GM12878 (cell line): ENCODE measurements at regions not wholly inside any gene's neighbourhood (a gene's known extent, or its start where the extent isn't known, plus 50 kb on each side); places are given as distances from the start of the nearest gene placed in this dataset.

Experiments used
- ATAC-seq: fragments of 200-7000 bp; cut with Tn5 transposase; 3 replicates; pipeline ENCODE4 v1.9.1; 2020; ENCODE audit warnings: mild to moderate bottlenecking, moderate library complexity
- BruUV-seq: library from RNA; stranded (reverse); fragments of 400-500 nt; replicated peaks from 2 replicates; lab custom pipeline; 2021; lab: Mats Ljungman, UMichigan
- CTCF ChIA-PET: fragments of 300-600 bp; sonication (Branson Sonifier 250); formaldehyde crosslinking; extraction: SDS; loops from one replicate; lab custom pipeline; 2021; ENCODE audit warnings: inconsistent platforms; lab: Yijun Ruan, JAX
- POLR2A ChIA-PET: fragments of 350-600 bp; formaldehyde crosslinking; extraction: SDS; loops from one replicate; lab custom pipeline; 2021; ENCODE audit warnings: inconsistent platforms; lab: Charles Lee
- RAD21 ChIA-PET: fragments of 300-600 bp; sonication (Branson Sonifier 250); formaldehyde crosslinking; loops from one replicate; lab custom pipeline; 2023; ENCODE audit warnings: antibody characterized with exemption; ENCODE audit not compliant: unreplicated experiment; lab: Charles Lee
- SMC1A ChIA-PET: fragments of 300-600 bp; sonication (Branson Sonifier 250); formaldehyde crosslinking; loops from one replicate; lab custom pipeline; 2023; ENCODE audit not compliant: unreplicated experiment, uncharacterized antibody; lab: Charles Lee
- DNase-seq: peaks from one replicate; pipeline ENCODE4 v3.0.0-alpha.2; 2011; ENCODE audit warnings: low read depth, low spot score
- FAIRE-seq: peaks from 3 replicates; lab custom pipeline; 2011; peaks lifted over from hg19 to GRCh38; lab: Jason Lieb, UNC
- H2AFZ ChIP-seq: 2 replicates; pipeline ENCODE4 v1.6.0; 2011; ENCODE audit warnings: low read depth, low read length, control low read depth; ENCODE audit not compliant: control insufficient read depth
- H3K27ac ChIP-seq: 2 replicates; pipeline ENCODE4 v1.5.1; 2011; ENCODE audit warnings: control low read depth; ENCODE audit not compliant: control insufficient read depth, insufficient read depth
- H3K27me3 ChIP-seq, 2 experiments: replicated peaks in 1 of 2; 2 replicates each; pipeline versions ENCODE4 v1.6.0 to v1.6.1; 2011; ENCODE audit warnings: low read length in 1 of 2; ENCODE audit not compliant: control insufficient read depth in 2 of 2, insufficient read depth in 2 of 2
- H3K36me3 ChIP-seq, 2 experiments: 2 replicates each; pipeline ENCODE4 v1.5.1; 2011; ENCODE audit warnings: low read length in 1 of 2; ENCODE audit not compliant: control insufficient read depth in 2 of 2, insufficient read depth in 2 of 2
- H3K4me1 ChIP-seq: 2 replicates; pipeline ENCODE4 v1.6.1; 2011; ENCODE audit warnings: mild to moderate bottlenecking, low read length, moderate library complexity, mixed read lengths; ENCODE audit not compliant: control insufficient read depth, insufficient read depth
- H3K4me2 ChIP-seq: 2 replicates; pipeline ENCODE4 v1.6.0; 2011; ENCODE audit warnings: control low read depth; ENCODE audit not compliant: control insufficient read depth, insufficient read depth
- H3K4me3 ChIP-seq: fragments of 200-600 bp; sonication (generic); 2 replicates; pipeline ENCODE4 v1.5.1; 2016
- H3K79me2 ChIP-seq: 2 replicates; pipeline ENCODE4 v1.6.0; 2011; ENCODE audit warnings: low read length; ENCODE audit not compliant: control insufficient read depth, insufficient read depth
- H3K9ac ChIP-seq: 2 replicates; pipeline ENCODE4 v1.8.0; 2011; ENCODE audit warnings: low read length, control low read depth, mixed read lengths; ENCODE audit not compliant: control insufficient read depth, insufficient read depth
- H3K9me3 ChIP-seq: replicated peaks from 3 replicates; pipeline ENCODE4 v1.5.1; 2011; ENCODE audit warnings: mild to moderate bottlenecking, low read length; ENCODE audit not compliant: control insufficient read depth, insufficient read depth
- H4K20me1 ChIP-seq: 2 replicates; pipeline ENCODE4 v1.6.0; 2011; ENCODE audit not compliant: control insufficient read depth, insufficient read depth
- EED ChIP-seq: sonication (generic); IDR thresholded peaks from 2 replicates; pipeline ENCODE4 v1.6.1; 2016; ENCODE audit warnings: antibody characterized with exemption, low read depth
- LARP7 ChIP-seq: fragments of 450-650 bp; IDR thresholded peaks from 2 replicates; pipeline ENCODE4 v1.6.1; 2017; ENCODE audit warnings: mild to moderate bottlenecking
- MTA2 ChIP-seq: fragments of 450-650 bp; IDR thresholded peaks from 2 replicates; pipeline ENCODE4 v1.6.1; 2016; ENCODE audit warnings: low read depth, mild to moderate bottlenecking, moderate library complexity
- SMAD1 ChIP-seq: fragments of 450-650 bp; IDR thresholded peaks from 2 replicates; pipeline ENCODE4 v1.6.1; 2018; ENCODE audit warnings: mild to moderate bottlenecking, low read depth; ENCODE audit not compliant: partially characterized antibody
- SMARCA5 ChIP-seq: fragments of 450-650 bp; IDR thresholded peaks from 2 replicates; pipeline ENCODE4 v1.6.1; 2017; ENCODE audit warnings: mild to moderate bottlenecking
- ZNF384 ChIP-seq: IDR thresholded peaks from 2 replicates; pipeline ENCODE4 v1.6.1; 2012; ENCODE audit warnings: low read depth, mild to moderate bottlenecking, low read length, improper control_type of control experiment, borderline replicate concordance
- WGBS: methylation state at CpG from one replicate; pipeline ENCODE4 v1.1.6; 2016; ENCODE audit warnings: low lambda C conversion rate; ENCODE audit not compliant: insufficient replicate concordance, insufficient coverage; ENCODE audit errors: missing lambda C conversion rate; 5-methylcytosine and 5-hydroxymethylcytosine counted together
- in situ Hi-C: fragments of 300-500 bp; cut with MboI; formaldehyde crosslinking; loops from 9 replicates; pipeline ENCODE4 v1.14.3; 2018; ENCODE audit warnings: mixed read lengths
- intact Hi-C: fragments of 100-400 bp; cut with micrococcal nuclease; formaldehyde crosslinking; loops from one replicate; pipeline ENCODE4 v1.14.2; 2022; ENCODE audit not compliant: unreplicated experiment
- TF ChIP-seq, protein P1 (sequence below): IDR thresholded peaks from 2 replicates; pipeline ENCODE4 v1.6.1; 2011; ENCODE audit warnings: borderline replicate concordance, low read depth, mild to moderate bottlenecking, moderate library complexity, low read length; ENCODE audit not compliant: insufficient read depth, poor library complexity, severe bottlenecking
- TF ChIP-seq, protein P2 (sequence below): IDR thresholded peaks from 2 replicates; pipeline ENCODE4 v1.6.1; 2012; ENCODE audit warnings: low read depth, low read length, improper control_type of control experiment
- TF ChIP-seq, protein P3 (sequence below): fragments of 450-650 bp; IDR thresholded peaks from 2 replicates; pipeline ENCODE4 v1.6.1; 2017; ENCODE audit warnings: mild to moderate bottlenecking

DNA sequence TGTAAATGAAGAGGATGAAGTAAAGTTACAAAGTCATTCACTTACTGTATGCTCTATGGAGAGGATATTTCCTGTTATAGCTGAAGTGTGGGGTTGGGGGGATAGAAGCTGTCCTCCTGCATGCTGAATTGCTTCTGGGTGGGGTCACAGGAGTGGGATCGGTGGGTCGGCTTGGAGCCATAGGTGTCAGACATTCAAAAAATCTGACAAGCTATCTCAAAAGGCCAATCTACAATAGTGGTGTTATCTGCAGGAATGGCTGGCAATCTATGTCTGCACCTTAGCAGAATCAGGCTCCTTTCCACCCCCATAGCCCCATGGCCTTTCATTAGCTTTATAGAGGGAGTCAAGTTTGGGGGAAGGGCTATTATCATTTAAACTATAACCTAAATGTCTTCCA is 104.9 kb downstream of the ABCC12 start:
- FAIRE-seq (no peak), ATAC-seq (no peak), DNase-seq (no peak)
- in situ Hi-C loops (no loop called here), intact Hi-C loops (loop anchor here (10.0 kb wide), 2 partner anchors 1016 to 1106 kb away; no protein-coding TSS in a partner anchor)
- TF ChIP-seq, protein P1, sequence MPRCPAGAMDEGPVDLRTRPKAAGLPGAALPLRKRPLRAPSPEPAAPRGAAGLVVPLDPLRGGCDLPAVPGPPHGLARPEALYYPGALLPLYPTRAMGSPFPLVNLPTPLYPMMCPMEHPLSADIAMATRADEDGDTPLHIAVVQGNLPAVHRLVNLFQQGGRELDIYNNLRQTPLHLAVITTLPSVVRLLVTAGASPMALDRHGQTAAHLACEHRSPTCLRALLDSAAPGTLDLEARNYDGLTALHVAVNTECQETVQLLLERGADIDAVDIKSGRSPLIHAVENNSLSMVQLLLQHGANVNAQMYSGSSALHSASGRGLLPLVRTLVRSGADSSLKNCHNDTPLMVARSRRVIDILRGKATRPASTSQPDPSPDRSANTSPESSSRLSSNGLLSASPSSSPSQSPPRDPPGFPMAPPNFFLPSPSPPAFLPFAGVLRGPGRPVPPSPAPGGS = no peak
- TF ChIP-seq EED (no peak), LARP7 (no peak), SMAD1 (no peak), ZNF384 (no peak), MTA2 (no peak), SMARCA5 (no peak)
- TF ChIP-seq, protein P2, sequence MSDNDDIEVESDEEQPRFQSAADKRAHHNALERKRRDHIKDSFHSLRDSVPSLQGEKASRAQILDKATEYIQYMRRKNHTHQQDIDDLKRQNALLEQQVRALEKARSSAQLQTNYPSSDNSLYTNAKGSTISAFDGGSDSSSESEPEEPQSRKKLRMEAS = no peak
- TF ChIP-seq, protein P3, sequence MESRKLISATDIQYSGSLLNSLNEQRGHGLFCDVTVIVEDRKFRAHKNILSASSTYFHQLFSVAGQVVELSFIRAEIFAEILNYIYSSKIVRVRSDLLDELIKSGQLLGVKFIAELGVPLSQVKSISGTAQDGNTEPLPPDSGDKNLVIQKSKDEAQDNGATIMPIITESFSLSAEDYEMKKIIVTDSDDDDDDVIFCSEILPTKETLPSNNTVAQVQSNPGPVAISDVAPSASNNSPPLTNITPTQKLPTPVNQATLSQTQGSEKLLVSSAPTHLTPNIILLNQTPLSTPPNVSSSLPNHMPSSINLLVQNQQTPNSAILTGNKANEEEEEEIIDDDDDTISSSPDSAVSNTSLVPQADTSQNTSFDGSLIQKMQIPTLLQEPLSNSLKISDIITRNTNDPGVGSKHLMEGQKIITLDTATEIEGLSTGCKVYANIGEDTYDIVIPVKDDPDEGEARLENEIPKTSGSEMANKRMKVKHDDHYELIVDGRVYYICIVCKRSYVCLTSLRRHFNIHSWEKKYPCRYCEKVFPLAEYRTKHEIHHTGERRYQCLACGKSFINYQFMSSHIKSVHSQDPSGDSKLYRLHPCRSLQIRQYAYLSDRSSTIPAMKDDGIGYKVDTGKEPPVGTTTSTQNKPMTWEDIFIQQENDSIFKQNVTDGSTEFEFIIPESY = no peak
- no peaks in the 10 kb centered on the region for H3K27me3 ChIP-seq
- H3K4me3 ChIP-seq = no peak overlapping the region
- ChIA-PET SMC1A (no interaction called here), POLR2A (no interaction called here), RAD21 (interaction anchor here (1.3 kb wide), 1 partner anchor 62 kb away, joined by 3 read pairs; no protein-coding TSS in a partner anchor), CTCF (no interaction called here)
- no peak overlapping the region for H3K27ac ChIP-seq
- 96% methylated on average over 2 of the region's 2 CpGs for WGBS
- no peak overlapping the region for H3K4me2 ChIP-seq
- H3K79me2 ChIP-seq = no peaks in the 10 kb centered on the region
- no peaks in the 10 kb centered on the region for H3K9me3 ChIP-seq
- H4K20me1 ChIP-seq = no peaks in the 10 kb centered on the region
- no peak overlapping the region for H2AFZ ChIP-seq
- no TSS peak for BruUV-seq
- H3K36me3 ChIP-seq = no peaks in the 10 kb centered on the region
- H3K4me1 ChIP-seq = no peaks in the 10 kb centered on the region
- no peak overlapping the region for H3K9ac ChIP-seq
